ENCODE measurements at regions not wholly inside any gene's neighbourhood (a gene's known extent, or its start where the extent isn't known, plus 50 kb on each side); places are given as distances from the start of the nearest gene placed in this dataset.

GRCh38 chr9:91137391-91137790 lies 224.3 kb downstream of the AUH start:
- TF ChIP-seq CTCF (IDR thresholded peaks at IDR 0.05; ENCODE audit: low read depth, low read length), result no peak
- no peak for DNase-seq (ENCODE audit: low read depth in 2 of 2)
- H3K4me3 ChIP-seq (replicated peaks in 1 of 2; ENCODE audit: low read depth in 2 of 2, low read length in 2 of 2), result no peak overlapping the region

- TF ChIP-seq CTCF (IDR thresholded peaks at IDR 0.05; ENCODE audit: low read depth, low read length), result no peak
- DNase-seq (ENCODE audit: low read depth in 2 of 2), result no peak
- no peak overlapping the region for H3K4me3 ChIP-seq (replicated peaks in 1 of 2; ENCODE audit: low read depth in 2 of 2, low read length in 2 of 2)
These were observed 223.0 kb downstream of the AUH start for GRCh38 chr9:91138760-91139159.

- H3K4me3 ChIP-seq (replicated peaks in 1 of 2; ENCODE audit: low read depth in 2 of 2, low read length in 2 of 2), result no peak overlapping the region
- DNase-seq (ENCODE audit: low read depth in 2 of 2), result no peak
- no peak for TF ChIP-seq CTCF (IDR thresholded peaks at IDR 0.05; ENCODE audit: low read depth, low read length)
These were observed 220.2 kb downstream of the AUH start for GRCh38 chr9:91141407-91141965.

- H3K4me3 ChIP-seq (replicated peaks in 1 of 2; ENCODE audit: low read depth in 2 of 2, low read length in 2 of 2), result no peak overlapping the region
- TF ChIP-seq CTCF (IDR thresholded peaks at IDR 0.05; ENCODE audit: low read depth, low read length), result no peak
- no peak for DNase-seq (ENCODE audit: low read depth in 2 of 2)
These were observed 218.6 kb downstream of the AUH start for GRCh38 chr9:91143162-91143561.

GRCh38 chr9:91143642-91144041 lies 218.1 kb downstream of the AUH start:
- TF ChIP-seq CTCF (IDR thresholded peaks at IDR 0.05; ENCODE audit: low read depth, low read length), result no peak
- DNase-seq (ENCODE audit: low read depth in 2 of 2), result no peak
- no peak overlapping the region for H3K4me3 ChIP-seq (replicated peaks in 1 of 2; ENCODE audit: low read depth in 2 of 2, low read length in 2 of 2)

- no peak for TF ChIP-seq CTCF (IDR thresholded peaks at IDR 0.05; ENCODE audit: low read depth, low read length)
- DNase-seq (ENCODE audit: low read depth in 2 of 2), result no peak
- H3K4me3 ChIP-seq (replicated peaks in 1 of 2; ENCODE audit: low read depth in 2 of 2, low read length in 2 of 2), result no peak overlapping the region
These were observed 216.9 kb downstream of the AUH start for GRCh38 chr9:91144769-91145168.

- no peak for DNase-seq (ENCODE audit: low read depth in 2 of 2)
- TF ChIP-seq CTCF (IDR thresholded peaks at IDR 0.05; ENCODE audit: low read depth, low read length), result no peak
- no peak overlapping the region for H3K4me3 ChIP-seq (replicated peaks in 1 of 2; ENCODE audit: low read depth in 2 of 2, low read length in 2 of 2)
These were observed 216.2 kb downstream of the AUH start for GRCh38 chr9:91145496-91145895.
